ENCODE measurements at regions not wholly inside any gene's neighbourhood (a gene's known extent, or its start where the extent isn't known, plus 50 kb on each side); places are given as distances from the start of the nearest gene placed in this dataset.

DNA sequence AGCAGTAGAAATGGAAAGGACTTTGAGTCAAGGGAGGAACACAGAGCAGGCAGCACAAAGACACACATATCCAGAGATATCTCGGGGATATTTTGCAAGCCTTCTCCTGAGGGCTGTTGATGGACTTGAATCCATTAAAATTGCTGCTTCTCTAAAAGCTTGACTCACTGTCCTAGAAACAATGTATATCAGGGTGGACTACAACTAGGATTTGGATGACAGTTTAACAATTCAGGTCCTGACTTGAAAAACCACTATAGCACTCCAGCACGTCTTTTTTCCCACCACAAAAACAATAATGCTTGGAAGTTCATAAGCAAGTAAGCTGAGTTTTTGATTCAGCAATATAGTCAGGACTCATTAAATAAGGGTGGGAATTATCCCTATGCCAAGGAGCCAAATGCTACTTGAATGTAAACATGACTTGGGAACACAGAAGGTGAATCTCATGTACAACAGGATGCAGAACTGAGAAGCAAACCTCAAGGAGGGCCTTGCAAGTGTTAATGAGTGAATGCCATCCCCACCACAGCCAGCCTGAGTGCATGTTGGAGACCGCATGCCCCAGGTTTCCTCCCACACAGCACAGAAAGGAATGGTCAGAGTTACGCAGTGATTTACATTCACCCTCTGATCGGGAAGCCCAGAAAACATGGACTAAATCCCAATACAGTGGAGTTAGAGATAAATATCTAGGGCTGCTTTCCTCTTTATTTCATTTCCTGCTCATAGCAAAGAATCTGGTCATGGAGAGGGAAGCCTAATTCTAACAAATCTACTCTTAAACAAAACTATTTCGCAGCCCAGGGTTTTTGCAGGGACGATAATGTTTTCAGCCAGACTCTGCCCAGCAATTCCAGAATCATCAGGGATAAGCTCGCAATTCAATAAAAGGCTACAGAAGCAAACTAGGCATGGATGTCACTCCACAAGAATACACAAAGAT, 98.4 kb upstream of the OR9G4 start:
- TF ChIP-seq EZH2 (IDR thresholded peaks at IDR 0.05; ENCODE audit: insufficient read depth, poor library complexity, severe bottlenecking) (no peak), EZH2phosphoT487 (IDR thresholded peaks at IDR 0.05; ENCODE audit: insufficient read depth, low read depth) (no peak)

All from GM23248 (cell line).